Ishikawa (cell line): ENCODE measurements at regions not wholly inside any gene's neighbourhood (a gene's known extent, or its start where the extent isn't known, plus 50 kb on each side); places are given as distances from the start of the nearest gene placed in this dataset.
A peak's percentile ranks its signal among the peaks of the same experiment; 100 is the strongest.

Experiments used
- CEBPB ChIP-seq: IDR thresholded peaks from 2 replicates; pipeline ENCODE4 v1.6.1; 2012
- CREB1 ChIP-seq: IDR thresholded peaks from 2 replicates; pipeline ENCODE4 v1.6.1; 2012; ENCODE audit warnings: low read depth
- EGR1 ChIP-seq: IDR thresholded peaks from 2 replicates; pipeline ENCODE4 v1.6.1; 2012
- EP300 ChIP-seq: IDR thresholded peaks from 2 replicates; pipeline ENCODE4 v1.6.1; 2012; ENCODE audit warnings: borderline replicate concordance
- FOXM1 ChIP-seq: IDR thresholded peaks from 2 replicates; pipeline ENCODE4 v1.6.1; 2012; ENCODE audit warnings: low read depth, borderline replicate concordance
- MAX ChIP-seq: IDR thresholded peaks from 2 replicates; pipeline ENCODE4 v1.6.1; 2012
- NFIC ChIP-seq: IDR thresholded peaks from 2 replicates; pipeline ENCODE4 v1.6.1; 2012
- RAD21 ChIP-seq: IDR thresholded peaks from 2 replicates; pipeline ENCODE4 v1.6.1; 2012; ENCODE audit warnings: low read depth
- REST ChIP-seq: IDR thresholded peaks from 2 replicates; pipeline ENCODE4 v1.6.1; 2012; ENCODE audit warnings: low read depth, mild to moderate bottlenecking
- TAF1 ChIP-seq: IDR thresholded peaks from 2 replicates; pipeline ENCODE4 v1.6.1; 2012; ENCODE audit warnings: low read depth, mild to moderate bottlenecking
- TCF12 ChIP-seq: IDR thresholded peaks from 2 replicates; pipeline ENCODE4 v1.6.1; 2012; ENCODE audit warnings: low read depth
- TEAD4 ChIP-seq: IDR thresholded peaks from 2 replicates; pipeline ENCODE4 v1.6.1; 2012
- USF1 ChIP-seq: IDR thresholded peaks from 2 replicates; pipeline ENCODE4 v1.6.1; 2012
- YY1 ChIP-seq: IDR thresholded peaks from 2 replicates; pipeline ENCODE4 v1.6.1; 2012; ENCODE audit warnings: low read depth
- ZBTB7A ChIP-seq: IDR thresholded peaks from 2 replicates; pipeline ENCODE4 v1.6.1; 2012; ENCODE audit warnings: low read depth

- TF ChIP-seq EP300 (no peak), USF1 (no peak), NFIC (no peak), CEBPB (no peak), CREB1 (no peak), REST (no peak), TCF12 (no peak), RAD21 (no peak), TEAD4 (no peak), FOXM1 (no peak), TAF1 (no peak), MAX (no peak), ZBTB7A (no peak), YY1 (no peak), EGR1 (no peak)
These were observed 553.2 kb upstream of the TBL1XR1 start for GRCh38 chr3:177750436-177750835.

GRCh38 chr3:177751770-177752169, 554.5 kb upstream of the TBL1XR1 start:
- TF ChIP-seq TEAD4 (no peak), EP300 (no peak), TCF12 (no peak), ZBTB7A (no peak), TAF1 (no peak), CREB1 (no peak), CEBPB (no peak), USF1 (no peak), EGR1 (no peak), NFIC (no peak), FOXM1 (no peak), YY1 (no peak), MAX (no peak), RAD21 (no peak)

- TF ChIP-seq TEAD4 (no peak), EP300 (no peak), TCF12 (no peak), NFIC (no peak), YY1 (no peak), CREB1 (no peak), CEBPB (no peak), EGR1 (no peak), FOXM1 (no peak), ZBTB7A (no peak), USF1 (no peak), TAF1 (no peak), REST (no peak), RAD21 (no peak), MAX (no peak)
These were observed 555.5 kb upstream of the TBL1XR1 start for GRCh38 chr3:177752831-177753230.

GRCh38 chr3:177753451-177754155, 556.3 kb upstream of the TBL1XR1 start:
- no peak for TF ChIP-seq CREB1
- TF ChIP-seq EP300 = 0 out of 2 replicates have a peak, but pooled peaks have one; percentile 12

- 0 out of 2 replicates have a peak, but pooled peaks have one; percentile 28 for TF ChIP-seq TEAD4
- TF ChIP-seq RAD21 = no peak; the same call in 1 of the 2 replicates
- TF ChIP-seq YY1 = peak; percentile 24; the same call in 1 of the 2 replicates
- TF ChIP-seq CREB1 = no peak
- TF ChIP-seq USF1 = peak; percentile 22; the same call in 1 of the 2 replicates
- no peak for TF ChIP-seq ZBTB7A
- peak; percentile 79 for TF ChIP-seq TCF12
- TF ChIP-seq CEBPB = no peak
- TF ChIP-seq NFIC = peak; percentile 60; the same call in 1 of the 2 replicates
- no peak for TF ChIP-seq TAF1
- peak; percentile 62; the same call in 1 of the 2 replicates for TF ChIP-seq MAX
- TF ChIP-seq EP300 = peak; percentile 86
- TF ChIP-seq FOXM1 = peak; percentile 69; the same call in 1 of the 2 replicates
- TF ChIP-seq EGR1 = peak; percentile 44; the same call in 1 of the 2 replicates
- no peak for TF ChIP-seq REST
These were observed 557.2 kb upstream of the TBL1XR1 start for GRCh38 chr3:177754508-177754921.
